H1 (cell line): ENCODE measurements at regions not wholly inside any gene's neighbourhood (a gene's known extent, or its start where the extent isn't known, plus 50 kb on each side); places are given as distances from the start of the nearest gene placed in this dataset.

Experiments used
- CTCF ChIA-PET: fragments of 300-600 bp; sonication (Branson Sonifier 250); formaldehyde crosslinking; loops from one replicate; lab custom pipeline; 2021; ENCODE audit not compliant: partially characterized antibody; lab: Charles Lee
- POLR2A ChIA-PET: fragments of 300-600 bp; sonication (Branson Sonifier 250); formaldehyde crosslinking; loops from one replicate; lab custom pipeline; 2021; ENCODE audit warnings: inconsistent platforms; ENCODE audit not compliant: partially characterized antibody; lab: Charles Lee
- DNase-seq, 2 experiments: peaks; one replicate each; pipeline versions ENCODE4 v3.0.0 to v3.0.0-alpha.2; 2010 to 2022; ENCODE audit warnings: low spot score in 2 of 2, low read depth in 1 of 2, mixed read lengths in 1 of 2
- FAIRE-seq: peaks from 2 replicates; lab custom pipeline; 2011; peaks lifted over from hg19 to GRCh38; lab: Jason Lieb, UNC
- H2AFZ ChIP-seq: 2 replicates; pipeline ENCODE4 v1.8.1; 2012; ENCODE audit warnings: low read length, inconsistent platforms
- H2AK5ac ChIP-seq: 2 replicates; pipeline ENCODE4 v1.6.1; 2013; ENCODE audit warnings: low read depth, low read length
- H2BK120ac ChIP-seq: replicated peaks from 2 replicates; pipeline ENCODE3; 2013; ENCODE audit warnings: low read depth, low read length, inconsistent platforms
- H2BK12ac ChIP-seq: 2 replicates; pipeline ENCODE4 v1.6.1; 2013; ENCODE audit warnings: low read depth, low read length
- H2BK15ac ChIP-seq: 2 replicates; pipeline ENCODE4 v1.6.1; 2013; ENCODE audit warnings: low read length
- H2BK20ac ChIP-seq: 2 replicates; pipeline ENCODE4 v1.6.1; 2013; ENCODE audit warnings: low read length
- H2BK5ac ChIP-seq: 2 replicates; pipeline ENCODE4 v1.6.1; 2013; ENCODE audit warnings: low read depth, low read length
- H3K14ac ChIP-seq: 2 replicates; pipeline ENCODE4 v1.6.1; 2013; ENCODE audit warnings: inconsistent platforms; ENCODE audit not compliant: insufficient read length
- H3K18ac ChIP-seq: 2 replicates; pipeline ENCODE4 v1.6.1; 2013; ENCODE audit warnings: low read length; ENCODE audit errors: extremely low read depth
- H3K23ac ChIP-seq: 2 replicates; pipeline ENCODE4 v1.6.1; 2013; ENCODE audit warnings: inconsistent platforms; ENCODE audit not compliant: insufficient read length
- H3K23me2 ChIP-seq: 2 replicates; pipeline ENCODE4 v1.6.1; 2013; ENCODE audit warnings: low read depth, low read length
- H3K27ac ChIP-seq: 2 replicates; pipeline ENCODE4 v1.6.1; 2011; ENCODE audit warnings: low read depth, low read length, inconsistent platforms
- H3K27me3 ChIP-seq, 4 experiments: replicated peaks in 1 of 4; 1 replicate in 1 of 4; 2 replicates in 3 of 4; pipeline versions ENCODE4 v1.6.1 to v1.8.1; 2011 to 2013; ENCODE audit warnings: low read length in 3 of 4, mild to moderate bottlenecking in 3 of 4, inconsistent platforms in 2 of 4, mixed read lengths in 2 of 4, moderate library complexity in 1 of 4; ENCODE audit not compliant: control insufficient read depth in 3 of 4, insufficient read depth in 3 of 4; ENCODE audit errors: extremely low read depth in 1 of 4
- H3K36me3 ChIP-seq, 4 experiments: 2 replicates each; pipeline versions ENCODE4 v1.6.1 to v1.8.1; 2011 to 2013; ENCODE audit warnings: mild to moderate bottlenecking in 4 of 4, low read length in 3 of 4, moderate library complexity in 2 of 4, control low read depth in 1 of 4, inconsistent platforms in 1 of 4; ENCODE audit not compliant: insufficient read depth in 4 of 4, control insufficient read depth in 2 of 4
- H3K4ac ChIP-seq: replicated peaks from 2 replicates; pipeline ENCODE3; 2013; ENCODE audit warnings: low read length, low read depth, mixed read lengths, inconsistent platforms; ENCODE audit not compliant: insufficient read length
- H3K4me1 ChIP-seq, 4 experiments: replicated peaks in 1 of 4; 1 replicate in 1 of 4; 2 replicates in 3 of 4; pipeline versions ENCODE4 v1.6.1 to v1.8.1; 2011 to 2013; ENCODE audit warnings: low read length in 3 of 4, inconsistent platforms in 2 of 4, mixed read lengths in 1 of 4; ENCODE audit not compliant: insufficient read depth in 4 of 4, control insufficient read depth in 3 of 4
- H3K4me2 ChIP-seq, 2 experiments: 2 replicates each; pipeline versions ENCODE4 v1.6.1 to v1.8.1; 2011 to 2013; ENCODE audit warnings: low read depth in 2 of 2, low read length in 2 of 2, control low read depth in 1 of 2, inconsistent platforms in 1 of 2, mild to moderate bottlenecking in 1 of 2; ENCODE audit not compliant: insufficient read depth in 1 of 2
- H3K4me3 ChIP-seq, 4 experiments: fragments of 200-600, 300-600 bp in 1 of 4; sonication (generic), shearing (Covaris generic), sonication (Bioruptor Twin) in 1 of 4; 2 replicates each; pipeline versions ENCODE4 v1.5.1 to v1.8.1; 2011 to 2016; ENCODE audit warnings: low read length in 4 of 4, low read depth in 3 of 4, control low read depth in 2 of 4, inconsistent platforms in 2 of 4, mild to moderate bottlenecking in 2 of 4, mixed read lengths in 1 of 4, moderate library complexity in 1 of 4; ENCODE audit not compliant: insufficient read depth in 2 of 4; ENCODE audit errors: extremely low read depth in 1 of 4
- H3K56ac ChIP-seq: replicated peaks from 2 replicates; pipeline ENCODE3; 2013; ENCODE audit warnings: low read depth, mild to moderate bottlenecking, mixed read lengths, low read length, inconsistent platforms; ENCODE audit not compliant: insufficient read length
- H3K79me1 ChIP-seq: 2 replicates; pipeline ENCODE4 v1.6.1; 2013; ENCODE audit warnings: low read depth, low read length, control low read depth
- H3K79me2 ChIP-seq, 2 experiments: 2 replicates each; pipeline versions ENCODE4 v1.6.1 to v1.8.1; 2012 to 2013; ENCODE audit warnings: low read length in 2 of 2, mild to moderate bottlenecking in 2 of 2, inconsistent platforms in 1 of 2; ENCODE audit not compliant: insufficient read depth in 2 of 2, control insufficient read depth in 1 of 2
- H3K9ac ChIP-seq, 4 experiments: replicated peaks in 1 of 4; 1 replicate in 1 of 4; 2 replicates in 3 of 4; pipeline versions ENCODE4 v1.6.1 to v1.8.1; 2011 to 2013; ENCODE audit warnings: low read depth in 3 of 4, low read length in 3 of 4, control low read depth in 2 of 4, mild to moderate bottlenecking in 2 of 4, moderate library complexity in 2 of 4, inconsistent platforms in 1 of 4; ENCODE audit errors: extremely low read depth in 1 of 4
- H3K9me3 ChIP-seq, 2 experiments: 2 replicates each; pipeline versions ENCODE4 v1.6.1 to v1.8.1; 2012 to 2013; ENCODE audit warnings: mild to moderate bottlenecking in 2 of 2, moderate library complexity in 2 of 2, control low read depth in 1 of 2, inconsistent platforms in 1 of 2, low read depth in 1 of 2, low read length in 1 of 2, mixed read lengths in 1 of 2; ENCODE audit not compliant: insufficient read depth in 2 of 2
- H4K20me1 ChIP-seq, 2 experiments: replicated peaks in 1 of 2; 2 replicates each; pipeline versions ENCODE3 to v1.8.1; 2011 to 2013; ENCODE audit warnings: inconsistent platforms in 2 of 2, low read length in 2 of 2, mild to moderate bottlenecking in 1 of 2; ENCODE audit not compliant: insufficient read depth in 2 of 2, control insufficient read depth in 1 of 2
- H4K5ac ChIP-seq: 2 replicates; pipeline ENCODE4 v1.6.1; 2013; ENCODE audit warnings: low read length, low read depth, mixed read lengths, inconsistent platforms; ENCODE audit not compliant: insufficient read length
- H4K8ac ChIP-seq: 2 replicates; pipeline ENCODE4 v1.8.0; 2013; ENCODE audit warnings: mild to moderate bottlenecking, moderate library complexity, low read length, inconsistent platforms; ENCODE audit not compliant: insufficient read depth; ENCODE audit errors: extremely low read depth
- H4K91ac ChIP-seq: replicated peaks from 2 replicates; pipeline ENCODE3; 2013; ENCODE audit warnings: low read length, mixed read lengths, inconsistent platforms; ENCODE audit not compliant: insufficient read length
- ASH2L ChIP-seq: fragments of 200-600, 300-600 bp; sonication (generic); IDR thresholded peaks from one replicate; pipeline ENCODE4 v1.7.1; 2017; ENCODE audit warnings: low read length
- BACH1 ChIP-seq: IDR thresholded peaks from 2 replicates; pipeline ENCODE4 v1.6.1; 2012; ENCODE audit warnings: low read length, improper control_type of control experiment
- CEBPB ChIP-seq: IDR thresholded peaks from 2 replicates; pipeline ENCODE4 v1.6.1; 2012; ENCODE audit warnings: low read depth, low read length
- CHD1 ChIP-seq: IDR thresholded peaks from 2 replicates; pipeline ENCODE4 v1.6.1; 2012; ENCODE audit warnings: low read depth, low read length, improper control_type of control experiment
- EGR1 ChIP-seq: IDR thresholded peaks from 2 replicates; pipeline ENCODE4 v1.6.1; 2011; ENCODE audit warnings: low read depth, low read length, borderline replicate concordance
- EZH2 ChIP-seq: fragments of 200-600 bp; sonication (generic); IDR thresholded peaks from 2 replicates; pipeline ENCODE4 v1.7.1; 2012; ENCODE audit warnings: low read depth, mild to moderate bottlenecking, moderate library complexity, low read length, inconsistent platforms; ENCODE audit not compliant: severe bottlenecking
- HDAC2 ChIP-seq, 2 experiments: fragments of 300-600 bp in 1 of 2; sonication (generic) in 1 of 2; IDR thresholded peaks; 2 replicates each; pipeline ENCODE4 v1.6.1; 2011 to 2012; ENCODE audit warnings: low read depth in 2 of 2, low read length in 2 of 2, mild to moderate bottlenecking in 2 of 2, moderate library complexity in 2 of 2, borderline replicate concordance in 1 of 2, inconsistent platforms in 1 of 2
- JUN ChIP-seq: IDR thresholded peaks from 2 replicates; pipeline ENCODE4 v1.6.1; 2011; ENCODE audit warnings: low read depth, mild to moderate bottlenecking, improper control_type of control experiment, low read length
- NRF1 ChIP-seq: IDR thresholded peaks from 2 replicates; pipeline ENCODE4 v1.6.1; 2011; ENCODE audit warnings: mild to moderate bottlenecking, low read depth, low read length, improper control_type of control experiment
- POLR2A ChIP-seq, 2 experiments: IDR thresholded peaks; 1 replicate in 1 of 2; 2 replicates in 1 of 2; pipeline ENCODE4 v1.6.1; 2011; ENCODE audit warnings: low read depth in 2 of 2, low read length in 2 of 2, mild to moderate bottlenecking in 2 of 2; ENCODE audit errors: control extremely low read depth in 1 of 2
- SIRT6 ChIP-seq: IDR thresholded peaks from one replicate; pipeline ENCODE4 v1.7.1; 2012; ENCODE audit warnings: low read length, inconsistent platforms
- SIX5 ChIP-seq: IDR thresholded peaks from 2 replicates; pipeline ENCODE4 v1.6.1; 2011; ENCODE audit warnings: mild to moderate bottlenecking, low read depth, low read length
- TAF1 ChIP-seq: IDR thresholded peaks from 2 replicates; pipeline ENCODE4 v1.6.1; 2011; ENCODE audit warnings: mild to moderate bottlenecking, low read depth, low read length
- TBP ChIP-seq: IDR thresholded peaks from 2 replicates; pipeline ENCODE4 v1.6.1; 2011; ENCODE audit warnings: low read depth, low read length, improper control_type of control experiment
- WGBS, 2 experiments: shearing (Covaris generic) in 1 of 2; methylation state at CpG; one replicate each; pipeline versions ENCODE4 v1.1.6 to v1.1.7; 2013 to 2015; ENCODE audit warnings: low lambda C conversion rate in 2 of 2, mixed read lengths in 2 of 2, inconsistent platforms in 1 of 2, low coverage in 1 of 2, missing lambda C conversion rate in 1 of 2; ENCODE audit not compliant: insufficient replicate concordance in 2 of 2, insufficient coverage in 1 of 2, insufficient read length in 1 of 2; ENCODE audit errors: extremely low coverage in 1 of 2, missing lambda C conversion rate in 1 of 2; 5-methylcytosine and 5-hydroxymethylcytosine counted together
- TF ChIP-seq, protein P1 (sequence below): IDR thresholded peaks from 2 replicates; pipeline ENCODE4 v1.6.1; 2012; ENCODE audit warnings: inconsistent platforms
- TF ChIP-seq, protein P2 (sequence below): IDR thresholded peaks from 2 replicates; pipeline ENCODE4 v1.6.1; 2012; ENCODE audit warnings: inconsistent platforms

DNA sequence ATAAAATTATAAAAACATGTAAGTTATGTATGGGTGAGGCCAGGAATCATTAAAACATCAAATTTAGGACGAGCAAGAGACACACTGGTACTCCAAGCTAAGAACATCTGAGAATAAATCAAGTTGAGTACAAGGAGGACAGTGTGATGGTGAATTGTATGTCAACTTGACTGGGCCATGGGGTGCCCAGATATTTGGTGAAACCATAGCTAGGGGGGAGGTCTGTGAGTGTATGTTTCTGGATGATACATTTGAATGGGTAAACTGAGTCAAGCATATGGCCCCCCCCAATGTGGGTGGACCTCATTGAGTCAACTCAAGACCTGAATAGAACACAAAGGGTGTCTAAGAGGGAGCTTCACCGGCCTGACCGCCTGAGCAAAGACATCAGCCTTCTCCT is 115.3 kb upstream of the BCOR start:
- Histone ChIP-seq H3K4me1 (no peaks in the 10 kb centered on the region), H2BK12ac (no peak overlapping the region), H3K23ac (no peak overlapping the region), H3K9ac (no peak overlapping the region), H3K36me3 (no peaks in the 10 kb centered on the region), H2BK15ac (no peak overlapping the region), H2BK5ac (no peak overlapping the region), H2BK20ac (no peak overlapping the region), H3K79me2 (no peaks in the 10 kb centered on the region), H3K27me3 (no peaks in the 10 kb centered on the region), H4K5ac (no peak overlapping the region), H3K4me2 (no peak overlapping the region), H3K9me3 (peaks cover 0 to 8% of the 10 kb centered on the region in 2 experiments; a peak in 2 of 4 replicates), H3K56ac (no peak overlapping the region), H4K91ac (no peak overlapping the region), H2AK5ac (no peak overlapping the region), H4K8ac (no peak overlapping the region), H3K23me2 (no peaks in the 10 kb centered on the region), H3K79me1 (no peaks in the 10 kb centered on the region), H2AFZ (no peak overlapping the region), H3K27ac (no peak overlapping the region), H3K18ac (no peak overlapping the region), H3K4ac (no peak overlapping the region), H4K20me1 (no peaks in the 10 kb centered on the region), H2BK120ac (no peak overlapping the region), H3K4me3 (no peak overlapping the region), H3K14ac (no peak overlapping the region)
- DNase-seq (no peak), FAIRE-seq (no peak)
- CTCF ChIA-PET = interaction anchor here (1.3 kb wide), 1 partner anchor 9 kb away, joined by 3 read pairs; no protein-coding TSS in a partner anchor
- POLR2A ChIA-PET = no interaction called here
- WGBS, 2 experiments = 82% methylated on average over 3 of the region's 3 CpGs; no CpG with 5 or more reads in 1 of the 2 experiments
- no peak for TF ChIP-seq TBP
- TF ChIP-seq, protein P1, sequence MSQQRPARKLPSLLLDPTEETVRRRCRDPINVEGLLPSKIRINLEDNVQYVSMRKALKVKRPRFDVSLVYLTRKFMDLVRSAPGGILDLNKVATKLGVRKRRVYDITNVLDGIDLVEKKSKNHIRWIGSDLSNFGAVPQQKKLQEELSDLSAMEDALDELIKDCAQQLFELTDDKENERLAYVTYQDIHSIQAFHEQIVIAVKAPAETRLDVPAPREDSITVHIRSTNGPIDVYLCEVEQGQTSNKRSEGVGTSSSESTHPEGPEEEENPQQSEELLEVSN = no peak
- TF ChIP-seq HDAC2 (IDR thresholded peaks at IDR 0.05; ENCODE audit: borderline replicate concordance in 1 of 2, low read depth in 2 of 2, low read length in 2 of 2) = no peak
- TF ChIP-seq BACH1 = no peak
- TF ChIP-seq POLR2A (IDR thresholded peaks at IDR 0.05; ENCODE audit: control extremely low read depth in 1 of 2, low read depth in 2 of 2, low read length in 2 of 2) = no peak
- no peak for TF ChIP-seq EZH2
- TF ChIP-seq JUN = no peak
- no peak for TF ChIP-seq TAF1
- TF ChIP-seq CEBPB = no peak
- TF ChIP-seq NRF1 = no peak
- TF ChIP-seq EGR1 = no peak
- TF ChIP-seq ASH2L = no peak
- no peak for TF ChIP-seq SIX5
- TF ChIP-seq SIRT6 = no peak
- no peak for TF ChIP-seq CHD1
- TF ChIP-seq, protein P2, sequence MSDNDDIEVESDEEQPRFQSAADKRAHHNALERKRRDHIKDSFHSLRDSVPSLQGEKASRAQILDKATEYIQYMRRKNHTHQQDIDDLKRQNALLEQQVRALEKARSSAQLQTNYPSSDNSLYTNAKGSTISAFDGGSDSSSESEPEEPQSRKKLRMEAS = no peak
